Fibroblast of gingiva (primary cell): ENCODE measurements at regions not wholly inside any gene's neighbourhood (a gene's known extent, or its start where the extent isn't known, plus 50 kb on each side); places are given as distances from the start of the nearest gene placed in this dataset.
"Not testable (repeated sequence)": the region's sequence is repeated elsewhere in the genome, so short reads cannot be mapped to it uniquely, and the experiment has no call there.

Experiments used
- DNase-seq: peaks from one replicate; pipeline ENCODE4 v3.0.0-alpha.2; 2011; ENCODE audit warnings: low read depth

GRCh38 chr1:80170811-80171485 is 1164.4 kb upstream of the ADGRL4 start:
- DNase-seq, result peak; percentile 2

- DNase-seq, result no peak
Observed at GRCh38 chr1:80164150-80164549, 1157.6 kb upstream of the ADGRL4 start.

- DNase-seq, result no peak
Observed at GRCh38 chr1:80163686-80164085, 1157.2 kb upstream of the ADGRL4 start.

- DNase-seq, result peak; percentile 84
Observed at GRCh38 chr1:80158771-80159170, 1152.2 kb upstream of the ADGRL4 start.

GRCh38 chr1:80158266-80158665 is 1151.7 kb upstream of the ADGRL4 start:
- DNase-seq, result no peak

- DNase-seq, result no peak
Observed at GRCh38 chr1:80155371-80155770, 1148.8 kb upstream of the ADGRL4 start.

GRCh38 chr1:80154176-80154575 is 1147.6 kb upstream of the ADGRL4 start:
- DNase-seq, result no peak

- no peak for DNase-seq
Observed at GRCh38 chr1:80153762-80154161, 1147.2 kb upstream of the ADGRL4 start.

- no peak for DNase-seq
Observed at GRCh38 chr1:80143361-80143760, 1136.8 kb upstream of the ADGRL4 start.

- DNase-seq, result not testable (repeated sequence)
Observed at GRCh38 chr1:80137946-80138602, 1131.5 kb upstream of the ADGRL4 start.

GRCh38 chr1:80113168-80114038 is 1106.9 kb upstream of the ADGRL4 start:
- no peak for DNase-seq

- no peak for DNase-seq
Observed at GRCh38 chr1:80101159-80101558, 1094.6 kb upstream of the ADGRL4 start.

- no peak for DNase-seq
Observed at GRCh38 chr1:80099713-80100112, 1093.2 kb upstream of the ADGRL4 start.

- DNase-seq, result no peak
Observed at GRCh38 chr1:80085067-80085466, 1078.5 kb upstream of the ADGRL4 start.

GRCh38 chr1:80083892-80084291 is 1077.4 kb upstream of the ADGRL4 start:
- DNase-seq, result no peak

GRCh38 chr1:80076469-80076868 is 1069.9 kb upstream of the ADGRL4 start:
- DNase-seq, result no peak

- DNase-seq, result no peak
Observed at GRCh38 chr1:80075351-80075750, 1068.8 kb upstream of the ADGRL4 start.

- no peak for DNase-seq
Observed at GRCh38 chr1:80072563-80072962, 1066.0 kb upstream of the ADGRL4 start.

GRCh38 chr1:80066060-80066459 is 1059.5 kb upstream of the ADGRL4 start:
- DNase-seq, result no peak

GRCh38 chr1:80064524-80064923 is 1058.0 kb upstream of the ADGRL4 start:
- no peak for DNase-seq

- DNase-seq, result no peak
Observed at GRCh38 chr1:80059940-80060339, 1053.4 kb upstream of the ADGRL4 start.

GRCh38 chr1:80056179-80056578 is 1049.6 kb upstream of the ADGRL4 start:
- no peak for DNase-seq

- DNase-seq, result peak; percentile 32
Observed at GRCh38 chr1:80054129-80054528, 1047.6 kb upstream of the ADGRL4 start.
